ACC112 (cell line): ENCODE measurements at regions not wholly inside any gene's neighbourhood (a gene's known extent, or its start where the extent isn't known, plus 50 kb on each side); places are given as distances from the start of the nearest gene placed in this dataset.
"Not testable (repeated sequence)": the region's sequence is repeated elsewhere in the genome, so short reads cannot be mapped to it uniquely, and the experiment has no call there.

Experiments used
- H2AFZ ChIP-seq: fragments of 200-600 bp; sonication (generic); one replicate; pipeline ENCODE4 v1.6.0; 2017; ENCODE audit warnings: antibody characterized with exemption, low read length; ENCODE audit not compliant: unreplicated experiment
- H3K27ac ChIP-seq: fragments of 200-600 bp; sonication (generic); 2 replicates; pipeline ENCODE4 v1.5.1; 2014; ENCODE audit warnings: low read depth, mild to moderate bottlenecking, antibody characterized with exemption, low read length, moderate library complexity
- H3K27me3 ChIP-seq: fragments of 200-600 bp; sonication (generic); 2 replicates; pipeline ENCODE4 v1.6.1; 2014; ENCODE audit warnings: mild to moderate bottlenecking, antibody characterized with exemption, low read length, moderate library complexity, mixed read lengths; ENCODE audit not compliant: insufficient read depth
- H3K36me3 ChIP-seq: fragments of 200-600 bp; sonication (generic); 2 replicates; pipeline ENCODE4 v1.6.1; 2016; ENCODE audit warnings: mild to moderate bottlenecking, antibody characterized with exemption, low read length, moderate library complexity, mixed read lengths; ENCODE audit not compliant: insufficient read depth
- H3K4me1 ChIP-seq: fragments of 200-600 bp; sonication (generic); one replicate; pipeline ENCODE4 v1.6.1; 2016; ENCODE audit warnings: low read length, mixed read lengths; ENCODE audit not compliant: insufficient read depth, unreplicated experiment, control insufficient read depth
- H3K4me3 ChIP-seq: fragments of 200-600 bp; sonication (generic); 2 replicates; pipeline ENCODE4 v1.5.1; 2014; ENCODE audit warnings: mild to moderate bottlenecking, low read depth, low read length
- H3K79me2 ChIP-seq: fragments of 200-600 bp; sonication (generic); one replicate; pipeline ENCODE4 v1.6.0; 2016; ENCODE audit warnings: low read length; ENCODE audit not compliant: control insufficient read depth, unreplicated experiment, insufficient read depth

DNA sequence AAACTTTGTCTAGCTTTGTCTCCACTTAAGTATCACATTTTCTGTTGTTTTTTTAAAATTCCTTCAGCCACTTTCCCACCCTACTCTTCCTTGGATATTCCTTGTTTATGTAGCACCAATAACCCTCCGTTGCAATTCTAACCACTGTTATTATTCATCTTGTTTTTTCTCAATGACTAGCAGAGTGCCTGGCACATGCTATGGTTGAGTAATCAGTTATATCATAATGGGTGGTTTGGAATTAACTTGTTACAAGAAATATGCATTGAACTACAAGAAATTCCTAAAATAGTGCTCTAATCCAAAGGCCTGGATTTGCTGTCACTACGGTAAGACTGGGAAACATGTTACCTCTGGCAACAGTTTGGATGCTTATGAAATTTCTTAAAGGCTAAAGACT, 756.6 kb downstream of the NOVA1 start:
- no peaks in the 10 kb centered on the region for H3K27me3 ChIP-seq
- H3K27ac ChIP-seq = no peak overlapping the region
- no peaks in the 10 kb centered on the region for H3K79me2 ChIP-seq
- H3K4me1 ChIP-seq = no peaks in the 10 kb centered on the region
- H3K4me3 ChIP-seq = no peak overlapping the region
- H3K36me3 ChIP-seq = no peaks in the 10 kb centered on the region
- no peak overlapping the region for H2AFZ ChIP-seq

DNA sequence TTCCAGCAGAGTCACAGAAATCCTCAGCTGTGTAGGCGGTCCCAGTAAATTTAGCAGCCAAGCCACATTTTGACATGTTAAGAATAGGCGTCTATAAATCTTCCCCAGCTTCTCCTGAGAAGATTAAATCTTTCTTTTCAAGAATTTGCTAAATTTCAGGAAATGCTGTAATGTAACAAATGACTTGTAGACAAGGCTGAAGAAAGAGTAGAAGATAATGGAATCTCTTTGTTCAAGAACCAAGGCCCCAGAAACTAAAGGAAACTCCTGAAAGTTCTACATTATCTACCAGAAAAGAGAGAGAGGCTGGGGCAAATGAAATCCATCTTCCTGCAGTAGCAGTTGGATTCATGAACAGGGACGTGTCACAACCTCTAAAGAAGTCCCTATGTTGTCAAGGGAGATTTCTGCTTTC, 760.3 kb downstream of the NOVA1 start:
- H3K4me1 ChIP-seq = no peaks in the 10 kb centered on the region
- H2AFZ ChIP-seq = no peak overlapping the region
- H3K36me3 ChIP-seq = no peaks in the 10 kb centered on the region
- no peak overlapping the region for H3K4me3 ChIP-seq
- H3K79me2 ChIP-seq = no peaks in the 10 kb centered on the region
- H3K27me3 ChIP-seq = no peaks in the 10 kb centered on the region
- H3K27ac ChIP-seq = no peak overlapping the region

DNA sequence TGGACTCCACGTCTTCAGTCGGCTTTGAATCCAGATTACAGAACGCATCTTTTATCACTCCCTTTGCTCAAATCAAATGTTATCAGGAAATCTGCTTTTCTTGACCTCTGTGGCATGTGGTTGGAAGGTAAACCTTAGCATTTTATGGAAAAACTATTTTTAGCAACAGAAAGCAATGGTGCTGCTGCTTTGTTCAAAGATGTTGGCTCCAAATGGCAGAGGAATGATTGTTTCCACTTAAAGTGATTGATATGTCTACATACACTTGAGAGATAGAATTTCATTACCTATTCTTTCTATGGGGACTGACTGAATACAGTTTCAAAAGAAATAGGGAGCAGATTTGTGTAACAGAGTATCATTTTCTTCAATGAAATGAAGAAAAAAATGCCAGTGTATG, 761.2 kb downstream of the NOVA1 start:
- Histone ChIP-seq H2AFZ (no peak overlapping the region), H3K27me3 (no peaks in the 10 kb centered on the region), H3K4me3 (no peak overlapping the region), H3K79me2 (no peaks in the 10 kb centered on the region), H3K36me3 (no peaks in the 10 kb centered on the region), H3K4me1 (no peaks in the 10 kb centered on the region), H3K27ac (no peak overlapping the region)

DNA sequence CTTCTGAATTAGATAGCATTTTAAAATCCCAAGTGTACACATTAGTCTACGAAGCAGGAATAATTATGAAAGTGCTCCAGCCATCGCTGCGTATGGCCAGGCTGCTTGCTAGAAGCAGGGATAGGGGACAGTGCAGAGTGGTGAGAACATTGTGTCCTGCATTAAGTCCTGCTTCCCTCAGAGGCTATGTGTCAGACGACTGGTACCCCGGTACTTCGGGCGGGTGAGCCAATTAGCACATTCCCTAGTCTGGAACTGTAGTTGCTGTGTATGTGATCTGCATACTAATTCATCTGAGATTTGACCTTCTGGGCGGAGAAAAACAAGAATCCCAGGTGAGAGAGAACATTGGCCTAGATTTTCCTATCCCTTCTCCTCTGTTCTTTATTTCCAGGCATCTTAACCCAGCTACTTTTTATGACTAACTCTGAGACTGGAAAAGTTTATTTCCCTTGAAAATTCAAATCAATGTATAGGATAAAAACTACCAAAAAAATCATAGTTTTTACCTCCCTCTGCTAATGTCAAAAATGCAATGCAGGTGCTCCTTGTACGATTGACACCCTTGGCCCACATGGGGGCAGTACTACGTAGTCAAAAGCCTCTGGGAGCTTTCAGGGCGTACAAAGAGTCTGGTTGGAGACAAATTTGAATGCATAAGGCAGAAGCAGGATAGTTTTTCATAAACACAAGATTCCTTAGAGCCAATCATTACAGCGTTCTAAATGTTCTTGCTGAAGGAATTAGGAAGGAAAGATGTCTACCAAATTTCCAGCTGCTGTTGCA, 764.3 kb downstream of the NOVA1 start:
- Histone ChIP-seq H3K4me3 (no peak overlapping the region), H3K27me3 (no peaks in the 10 kb centered on the region), H3K4me1 (no peaks in the 10 kb centered on the region), H2AFZ (no peak overlapping the region), H3K36me3 (no peaks in the 10 kb centered on the region), H3K27ac (no peak overlapping the region), H3K79me2 (no peaks in the 10 kb centered on the region)

- Histone ChIP-seq H3K79me2 (no peaks in the 10 kb centered on the region), H3K4me3 (no peak overlapping the region), H3K27ac (no peak overlapping the region), H3K27me3 (no peaks in the 10 kb centered on the region), H3K4me1 (no peaks in the 10 kb centered on the region), H3K36me3 (no peaks in the 10 kb centered on the region), H2AFZ (no peak overlapping the region)
Observed at GRCh38 chr14:25832585-25832984, 765.2 kb downstream of the NOVA1 start.

- Histone ChIP-seq H2AFZ (no peak overlapping the region), H3K36me3 (no peaks in the 10 kb centered on the region), H3K27ac (no peak overlapping the region), H3K27me3 (no peaks in the 10 kb centered on the region), H3K4me3 (no peak overlapping the region), H3K4me1 (no peaks in the 10 kb centered on the region), H3K79me2 (no peaks in the 10 kb centered on the region)
Observed at GRCh38 chr14:25828562-25828961, 769.3 kb downstream of the NOVA1 start.

DNA sequence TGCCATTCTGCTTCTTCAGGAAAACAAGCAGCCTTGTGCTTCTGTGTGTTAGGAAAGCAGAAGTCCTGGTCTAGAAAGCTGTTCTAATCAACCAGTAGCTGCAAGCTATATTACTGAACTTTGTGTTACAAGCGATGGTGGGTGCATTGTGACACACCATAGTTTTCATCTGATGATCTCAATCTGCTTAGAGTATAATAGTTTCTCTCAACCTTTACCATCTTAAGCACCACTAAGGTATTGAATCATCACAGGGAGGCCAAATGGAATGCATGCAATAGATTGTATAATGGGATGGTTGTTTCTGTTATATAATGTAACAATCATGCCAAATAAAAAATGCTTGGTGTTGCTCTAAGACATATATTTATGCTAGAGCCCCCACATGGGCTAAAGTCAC, 771.7 kb downstream of the NOVA1 start:
- Histone ChIP-seq H3K27ac (no peak overlapping the region), H3K36me3 (no peaks in the 10 kb centered on the region), H3K27me3 (no peaks in the 10 kb centered on the region), H2AFZ (no peak overlapping the region), H3K79me2 (no peaks in the 10 kb centered on the region), H3K4me3 (no peak overlapping the region), H3K4me1 (no peaks in the 10 kb centered on the region)

DNA sequence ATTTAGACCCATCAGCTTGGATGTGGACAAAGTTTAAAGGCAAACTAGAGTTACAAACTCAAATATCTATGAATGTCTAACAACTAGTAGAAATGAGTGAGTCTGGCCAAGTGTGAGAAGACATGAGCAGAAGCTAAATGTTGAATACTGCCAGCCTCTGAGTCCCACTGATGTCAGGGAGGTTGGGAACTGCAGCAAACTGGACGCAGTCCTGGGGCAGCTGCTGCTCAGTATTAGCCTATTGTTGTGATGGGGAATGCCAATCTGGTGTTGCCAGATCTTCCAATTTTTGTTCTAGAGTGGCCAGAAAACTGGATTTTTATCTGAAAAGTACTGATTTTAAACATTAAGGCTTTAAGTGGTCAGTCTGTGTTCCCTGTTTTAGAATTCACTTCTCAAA, 770.4 kb upstream of the STXBP6 start:
- Histone ChIP-seq H3K27me3 (no peaks in the 10 kb centered on the region), H3K27ac (no peak overlapping the region), H3K4me1 (no peaks in the 10 kb centered on the region), H2AFZ (no peak overlapping the region), H3K79me2 (no peaks in the 10 kb centered on the region), H3K4me3 (no peak overlapping the region), H3K36me3 (no peaks in the 10 kb centered on the region)

DNA sequence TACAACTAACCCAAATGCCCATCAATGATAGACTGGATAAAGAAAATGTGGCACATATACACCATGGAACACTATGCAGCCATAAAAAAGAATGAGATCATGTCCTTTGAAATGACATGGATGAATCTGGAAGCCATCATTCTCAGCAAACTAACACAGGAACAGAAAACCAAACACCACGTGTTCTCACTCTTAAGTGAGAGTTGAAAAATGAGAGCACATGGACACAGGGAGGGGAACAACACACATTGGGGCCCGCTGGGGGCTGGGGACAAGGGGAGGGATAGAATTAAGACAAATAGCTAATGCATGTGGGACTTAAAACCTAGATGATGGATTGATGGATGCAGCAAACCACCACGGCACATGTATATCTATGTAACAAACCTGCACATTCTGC, 764.7 kb upstream of the STXBP6 start:
- H3K79me2 ChIP-seq, H3K27ac ChIP-seq, H3K4me3 ChIP-seq, H3K36me3 ChIP-seq, H3K4me1 ChIP-seq, H3K27me3 ChIP-seq, H2AFZ ChIP-seq: not testable (repeated sequence)

- no peaks in the 10 kb centered on the region for H3K36me3 ChIP-seq
- H3K4me1 ChIP-seq = no peaks in the 10 kb centered on the region
- no peak overlapping the region for H2AFZ ChIP-seq
- no peak overlapping the region for H3K4me3 ChIP-seq
- no peaks in the 10 kb centered on the region for H3K27me3 ChIP-seq
- no peak overlapping the region for H3K27ac ChIP-seq
- H3K79me2 ChIP-seq = no peaks in the 10 kb centered on the region
Observed at GRCh38 chr14:25803386-25804018, 753.6 kb upstream of the STXBP6 start.

DNA sequence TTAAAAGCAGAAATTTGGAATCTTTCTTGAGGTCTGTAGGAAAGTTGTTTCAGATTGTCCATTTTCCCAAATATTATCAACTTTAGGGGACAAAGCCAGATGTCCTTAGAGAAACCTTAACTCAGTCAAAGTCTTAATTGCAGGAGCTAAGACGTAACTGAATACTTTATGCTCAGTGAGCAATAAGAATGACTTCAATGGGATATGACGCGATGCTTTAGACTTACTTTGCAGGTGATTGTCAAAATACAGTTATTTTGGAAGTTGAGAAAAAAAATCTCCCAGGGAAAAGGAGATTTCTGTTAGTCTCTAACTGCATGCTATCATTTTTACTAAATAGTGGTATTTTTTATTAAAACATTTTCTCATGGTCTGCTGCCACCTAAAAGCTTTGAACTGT, 750.9 kb upstream of the STXBP6 start:
- Histone ChIP-seq H2AFZ (no peak overlapping the region), H3K27ac (no peak overlapping the region), H3K79me2 (no peaks in the 10 kb centered on the region), H3K4me3 (no peak overlapping the region), H3K27me3 (no peaks in the 10 kb centered on the region), H3K36me3 (no peaks in the 10 kb centered on the region), H3K4me1 (no peaks in the 10 kb centered on the region)
